Large intestine (tissue), 3 donors: ENCODE measurements at regions not wholly inside any gene's neighbourhood (a gene's known extent, or its start where the extent isn't known, plus 50 kb on each side); places are given as distances from the start of the nearest gene placed in this dataset.
A peak's percentile ranks its signal among the peaks of the same experiment; 100 is the strongest.

ENCODE experiments used
- DNase-seq, 2 donors: peaks; one replicate each; pipeline versions ENCODE4 v3.0.0 to v3.0.0-alpha.2; 2013
- H3K27ac ChIP-seq: one replicate; pipeline ENCODE4 v1.5.1; 2013; ENCODE audit warnings: low read length
- H3K27me3 ChIP-seq: 2 replicates; pipeline ENCODE4 v1.6.1; 2013; ENCODE audit warnings: low read length; ENCODE audit not compliant: control insufficient read depth, insufficient read depth
- H3K36me3 ChIP-seq: 2 replicates; pipeline ENCODE4 v1.6.1; 2013; ENCODE audit warnings: low read length; ENCODE audit not compliant: control insufficient read depth, insufficient read depth
- H3K4me1 ChIP-seq: one replicate; pipeline ENCODE4 v1.6.1; 2013; ENCODE audit warnings: low read length; ENCODE audit not compliant: control insufficient read depth, insufficient read depth
- H3K4me3 ChIP-seq: one replicate; pipeline ENCODE4 v1.5.1; 2013; ENCODE audit warnings: low read length
- H3K9me3 ChIP-seq: one replicate; pipeline ENCODE4 v1.6.1; 2013; ENCODE audit warnings: mild to moderate bottlenecking, low read depth, low read length, moderate library complexity; ENCODE audit not compliant: control insufficient read depth
- WGBS: methylation state at CpG from one replicate; pipeline ENCODE4 v1.1.5; 2013; ENCODE audit warnings: low lambda C conversion rate; ENCODE audit not compliant: insufficient coverage; 5-methylcytosine and 5-hydroxymethylcytosine counted together

DNA sequence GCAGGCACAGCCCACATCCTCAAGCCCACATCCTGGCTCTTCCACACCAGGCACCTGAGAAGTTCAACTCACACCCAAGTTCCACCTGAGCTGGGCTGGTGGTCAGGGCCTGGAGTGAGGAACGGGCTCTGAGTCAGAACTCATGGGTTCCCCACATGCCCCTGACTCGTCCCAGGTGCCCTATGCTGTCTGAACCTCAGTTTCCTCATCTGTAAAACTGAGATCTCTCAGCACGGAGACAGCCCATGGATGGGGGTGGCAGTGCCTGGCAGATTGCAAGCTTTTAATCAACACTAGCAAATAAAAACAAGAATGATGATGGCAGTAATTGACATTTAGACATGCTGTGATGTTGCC lies 307.8 kb downstream of the NDUFA10 start:
- no peaks in the 10 kb centered on the region for H3K27me3 ChIP-seq
- WGBS, result no CpG with 5 or more reads among the region's 3 CpGs
- H3K4me3 ChIP-seq, result no peak overlapping the region
- no peaks in the 10 kb centered on the region for H3K9me3 ChIP-seq
- no peak for DNase-seq
- no peak overlapping the region for H3K27ac ChIP-seq
- no peaks in the 10 kb centered on the region for H3K36me3 ChIP-seq
- no peaks in the 10 kb centered on the region for H3K4me1 ChIP-seq

DNA sequence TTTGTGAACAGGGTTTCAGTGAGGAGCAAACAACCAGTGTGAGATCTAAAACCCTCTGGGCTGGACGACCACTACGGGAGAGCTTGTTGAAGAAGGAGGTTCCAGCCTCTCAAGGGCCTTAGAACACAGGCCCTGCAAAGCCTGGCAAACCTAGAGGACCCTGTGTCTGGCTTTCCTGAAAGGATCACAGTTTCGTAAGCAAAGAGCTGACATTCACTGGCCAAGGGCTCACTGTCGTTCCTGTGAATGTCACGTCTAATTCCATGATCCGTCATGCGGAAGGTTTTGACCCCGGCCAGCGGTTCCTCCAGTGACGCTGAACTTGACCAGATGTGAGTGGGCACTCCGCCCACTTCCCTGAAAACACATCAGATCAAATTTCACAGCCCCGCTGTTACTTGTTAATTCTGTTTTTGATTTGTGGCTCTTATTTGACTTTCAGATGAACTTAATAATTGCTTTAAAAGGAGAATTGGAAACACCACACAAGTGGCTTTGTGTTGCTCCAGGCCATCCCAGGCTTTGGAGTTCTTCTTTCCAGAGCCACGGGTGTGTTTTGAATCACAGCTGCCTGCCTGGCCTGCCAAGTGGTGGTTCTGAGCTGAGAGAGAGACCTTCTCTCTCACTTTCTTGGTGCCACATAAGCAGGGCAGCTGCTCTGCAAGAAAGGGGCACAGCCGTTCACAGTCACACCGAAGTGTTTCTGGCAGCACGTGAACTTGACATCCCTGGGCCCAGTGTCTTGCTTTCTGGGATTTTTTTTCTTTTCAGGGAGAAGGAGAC lies 308.4 kb downstream of the NDUFA10 start:
- peaks cover 5% of the 10 kb centered on the region for H3K9me3 ChIP-seq
- no peaks in the 10 kb centered on the region for H3K36me3 ChIP-seq
- DNase-seq, result peak; percentile 21 to 26
- no CpG with 5 or more reads among the region's 16 CpGs for WGBS
- no peak overlapping the region for H3K4me3 ChIP-seq
- H3K4me1 ChIP-seq, result no peaks in the 10 kb centered on the region
- H3K27me3 ChIP-seq, result no peaks in the 10 kb centered on the region
- no peak overlapping the region for H3K27ac ChIP-seq

DNA sequence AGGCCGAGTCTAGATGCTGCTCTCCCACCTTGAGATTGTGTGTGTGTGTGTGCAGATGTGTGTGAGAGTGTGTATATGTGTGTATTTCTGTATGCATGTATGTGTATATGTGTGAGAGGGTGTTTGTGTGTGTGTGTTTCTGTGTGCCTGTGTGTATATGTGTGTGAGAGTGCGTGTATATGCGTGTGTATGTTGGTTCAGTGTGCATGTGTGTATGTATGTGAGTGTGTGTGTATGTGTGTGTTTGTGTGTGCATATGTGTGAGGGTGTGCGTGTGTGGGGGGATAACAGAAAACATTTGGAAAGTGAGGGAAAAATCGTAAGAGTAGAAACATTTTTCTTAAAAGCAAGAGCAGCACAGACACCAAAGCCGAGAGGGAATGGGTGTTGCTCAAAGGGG lies 309.1 kb downstream of the NDUFA10 start:
- Histone ChIP-seq H3K4me3 (no peak overlapping the region), H3K4me1 (no peaks in the 10 kb centered on the region), H3K27me3 (no peaks in the 10 kb centered on the region), H3K36me3 (no peaks in the 10 kb centered on the region), H3K9me3 (peaks cover 5% of the 10 kb centered on the region), H3K27ac (no peak overlapping the region)
- WGBS, result 86% methylated on average over 5 of the region's 6 CpGs
- no peak for DNase-seq

DNA sequence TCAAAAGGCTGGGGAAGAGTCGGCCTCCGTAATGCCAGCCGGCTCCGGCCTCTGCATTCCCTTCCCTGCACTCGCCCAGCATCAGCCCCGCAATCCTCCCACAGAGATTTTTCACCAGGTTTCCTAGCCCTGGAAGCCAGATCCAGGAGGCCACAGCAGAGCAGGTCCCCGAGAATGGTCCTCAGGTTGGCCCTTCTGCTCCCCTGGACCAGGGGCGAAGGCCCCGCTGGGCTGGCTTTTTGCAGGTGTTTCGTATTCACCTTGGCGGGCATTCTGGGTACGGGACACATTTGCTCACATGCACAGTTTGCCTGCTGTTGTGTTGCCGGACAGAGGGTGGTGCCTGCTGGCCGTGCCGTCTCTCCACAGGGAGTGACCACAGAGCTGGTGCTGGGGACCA lies 309.5 kb downstream of the NDUFA10 start:
- no peak overlapping the region for H3K27ac ChIP-seq
- WGBS, result 100% methylated on average over 1 of the region's 15 CpGs
- no peak overlapping the region for H3K4me3 ChIP-seq

DNA sequence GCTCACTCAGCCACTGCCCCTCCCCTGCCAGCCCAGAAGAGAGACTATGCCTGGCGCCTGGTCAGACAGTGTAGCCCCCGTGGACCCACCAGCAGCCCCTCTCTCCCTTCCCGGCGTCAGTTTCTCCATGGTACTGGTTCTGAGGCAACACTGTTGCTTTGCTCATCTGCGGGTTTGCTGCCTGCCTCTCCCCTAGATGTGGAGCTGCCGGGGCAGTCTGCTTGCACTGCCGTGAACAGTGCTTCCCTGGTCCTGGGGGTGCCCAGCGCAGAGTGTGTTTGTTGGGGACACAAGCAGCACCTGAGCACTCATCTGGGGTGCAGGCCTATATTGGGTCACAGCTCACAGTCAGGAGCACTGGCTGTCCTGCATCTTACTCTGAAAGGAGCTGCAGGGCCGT lies 309.9 kb downstream of the NDUFA10 start:
- no CpG with 5 or more reads among the region's 9 CpGs for WGBS
- Histone ChIP-seq H3K27me3 (no peaks in the 10 kb centered on the region), H3K27ac (no peak overlapping the region), H3K9me3 (peaks cover 5% of the 10 kb centered on the region), H3K36me3 (no peaks in the 10 kb centered on the region), H3K4me1 (no peaks in the 10 kb centered on the region), H3K4me3 (no peak overlapping the region)
- no peak for DNase-seq

More for the DNA sequence above, 309.5 kb downstream of the NDUFA10 start:
- Histone ChIP-seq H3K9me3 (peaks cover 5% of the 10 kb centered on the region), H3K4me1 (no peaks in the 10 kb centered on the region), H3K27me3 (no peaks in the 10 kb centered on the region), H3K36me3 (no peaks in the 10 kb centered on the region)
- no peak for DNase-seq

DNA sequence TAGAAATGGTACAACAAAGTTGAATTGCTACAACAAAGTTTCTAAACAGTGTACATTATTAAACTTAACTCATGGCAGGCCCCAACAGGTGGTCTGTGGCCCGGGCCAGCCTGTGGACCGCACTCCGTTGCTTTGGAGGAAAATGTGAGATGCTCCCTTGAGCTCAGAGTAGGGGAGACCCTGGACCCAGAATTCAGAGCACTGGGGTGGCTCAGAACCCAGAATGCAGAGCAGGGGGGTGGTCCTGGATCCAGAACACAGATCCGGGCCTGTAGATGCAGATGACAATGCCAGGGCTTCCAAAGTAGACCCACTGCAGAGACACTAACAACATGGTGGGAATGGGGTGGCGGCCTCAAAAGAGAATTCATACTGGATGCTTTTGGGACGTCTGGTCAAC lies 311.0 kb downstream of the NDUFA10 start:
- H3K27me3 ChIP-seq, result no peaks in the 10 kb centered on the region
- no peaks in the 10 kb centered on the region for H3K36me3 ChIP-seq
- no peak for DNase-seq
- H3K4me1 ChIP-seq, result no peaks in the 10 kb centered on the region
- H3K9me3 ChIP-seq, result peaks cover 5% of the 10 kb centered on the region
- no peak overlapping the region for H3K4me3 ChIP-seq
- no CpG with 5 or more reads among the region's 6 CpGs for WGBS
- no peak overlapping the region for H3K27ac ChIP-seq

DNA sequence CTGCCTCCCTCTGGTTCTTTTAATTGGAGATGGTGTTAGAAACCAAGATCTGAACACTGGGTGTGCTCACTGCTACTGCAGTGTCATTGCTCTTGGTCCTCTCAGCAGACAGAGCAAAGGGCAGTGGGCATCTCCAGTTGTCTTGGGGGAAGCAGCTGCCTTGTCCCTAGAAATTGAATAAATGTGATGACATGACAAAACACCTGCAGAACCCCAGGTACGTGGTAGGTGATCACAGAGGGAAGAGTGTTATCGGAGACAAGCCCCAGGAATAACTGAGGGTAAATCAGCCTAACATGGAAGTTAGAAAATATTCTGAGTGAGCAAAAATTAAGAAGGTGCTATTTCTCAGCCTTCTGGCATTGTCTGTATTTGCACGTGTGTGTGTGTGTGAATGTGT lies 311.9 kb upstream of the HDAC4 start:
- Histone ChIP-seq H3K36me3 (no peaks in the 10 kb centered on the region), H3K4me1 (no peaks in the 10 kb centered on the region), H3K4me3 (no peak overlapping the region), H3K27me3 (no peaks in the 10 kb centered on the region), H3K9me3 (peaks cover 5% of the 10 kb centered on the region), H3K27ac (no peak overlapping the region)
- 94% methylated on average over 2 of the region's 3 CpGs for WGBS
- no peak for DNase-seq

DNA sequence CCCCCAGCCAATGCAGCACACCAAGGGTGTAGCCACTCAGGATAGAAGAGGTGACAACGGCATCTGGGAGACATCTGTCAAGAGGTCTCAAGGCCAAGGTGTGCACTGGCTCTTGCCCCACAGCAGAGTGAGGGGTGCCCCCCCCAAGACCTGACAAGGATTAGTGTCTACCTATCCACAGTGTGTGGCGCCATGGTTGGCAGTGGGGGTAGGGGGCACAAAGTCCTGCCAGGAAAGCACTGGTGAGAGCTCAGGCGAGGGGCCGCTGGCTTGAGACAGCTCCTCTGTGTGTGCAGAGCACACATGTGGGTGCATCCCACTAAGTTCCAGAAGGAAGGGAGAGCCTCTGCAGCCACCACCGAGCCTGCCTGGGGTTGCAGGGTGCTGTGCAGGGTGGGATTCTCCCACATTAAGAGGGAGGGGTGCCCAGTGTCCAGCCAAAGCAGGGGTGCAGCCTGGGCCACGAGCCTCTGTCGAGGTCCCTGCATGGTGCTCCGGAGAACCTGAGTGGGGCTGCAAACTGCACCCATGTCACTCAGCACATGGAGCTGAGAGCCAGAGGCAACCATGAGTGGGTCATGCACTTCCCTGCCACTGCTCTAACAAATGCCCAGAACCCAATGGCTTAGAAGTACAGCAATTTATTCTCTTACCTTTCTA lies 311.2 kb upstream of the HDAC4 start:
- Histone ChIP-seq H3K9me3 (peaks cover 8% of the 10 kb centered on the region), H3K36me3 (no peaks in the 10 kb centered on the region), H3K4me3 (no peak overlapping the region), H3K4me1 (no peaks in the 10 kb centered on the region), H3K27ac (no peak overlapping the region), H3K27me3 (no peaks in the 10 kb centered on the region)
- WGBS, result no CpG with 5 or more reads among the region's 8 CpGs
- DNase-seq, result no peak

DNA sequence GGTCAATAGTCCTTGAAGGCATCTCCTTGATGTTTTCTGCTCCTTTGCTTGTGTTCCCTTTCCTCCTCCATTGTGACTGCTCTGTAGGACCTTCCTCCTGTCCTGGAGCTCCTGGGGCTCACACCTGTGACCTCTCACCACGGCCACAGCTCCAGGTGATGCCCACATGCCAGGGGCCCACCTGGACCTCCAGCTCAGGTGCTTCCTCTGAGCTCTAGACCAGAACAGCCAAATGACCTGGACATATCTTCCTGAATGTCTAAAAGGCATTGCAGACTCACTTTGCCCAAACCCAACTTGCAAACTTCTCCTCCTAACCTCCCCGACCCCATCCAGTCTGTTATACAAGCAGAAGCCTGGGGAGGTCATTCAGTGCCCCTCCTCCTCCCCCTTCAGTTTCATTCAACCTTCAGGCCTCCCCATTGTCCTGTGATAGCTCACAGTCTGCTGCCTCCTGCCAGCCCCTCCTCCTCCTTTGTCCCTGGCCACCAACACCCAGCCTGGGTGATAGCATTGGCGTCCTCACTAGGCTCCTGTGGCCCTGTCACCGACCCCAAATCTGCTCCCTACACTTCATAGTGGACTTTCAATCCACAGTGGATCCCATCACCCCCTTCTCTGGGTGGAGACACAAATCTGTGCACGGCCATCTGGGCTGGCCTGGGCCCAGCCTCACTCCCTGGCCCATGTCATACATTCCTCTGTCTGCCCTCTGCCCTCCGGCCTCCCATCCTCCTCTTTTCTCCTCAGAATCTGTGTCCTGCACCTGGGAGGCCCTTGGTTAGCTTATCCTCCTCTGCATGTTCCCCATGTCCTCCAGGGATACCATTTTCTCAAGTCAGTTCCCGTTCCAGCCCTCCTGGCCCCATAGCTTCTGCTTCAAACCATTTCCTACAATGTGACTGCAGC lies 310.4 kb upstream of the HDAC4 start:
- no peaks in the 10 kb centered on the region for H3K36me3 ChIP-seq
- DNase-seq, result no peak
- H3K4me3 ChIP-seq, result no peak overlapping the region
- no peaks in the 10 kb centered on the region for H3K27me3 ChIP-seq
- H3K9me3 ChIP-seq, result peaks cover 8% of the 10 kb centered on the region
- H3K4me1 ChIP-seq, result no peaks in the 10 kb centered on the region
- no peak overlapping the region for H3K27ac ChIP-seq
- WGBS, result no CpG with 5 or more reads among the region's 7 CpGs

DNA sequence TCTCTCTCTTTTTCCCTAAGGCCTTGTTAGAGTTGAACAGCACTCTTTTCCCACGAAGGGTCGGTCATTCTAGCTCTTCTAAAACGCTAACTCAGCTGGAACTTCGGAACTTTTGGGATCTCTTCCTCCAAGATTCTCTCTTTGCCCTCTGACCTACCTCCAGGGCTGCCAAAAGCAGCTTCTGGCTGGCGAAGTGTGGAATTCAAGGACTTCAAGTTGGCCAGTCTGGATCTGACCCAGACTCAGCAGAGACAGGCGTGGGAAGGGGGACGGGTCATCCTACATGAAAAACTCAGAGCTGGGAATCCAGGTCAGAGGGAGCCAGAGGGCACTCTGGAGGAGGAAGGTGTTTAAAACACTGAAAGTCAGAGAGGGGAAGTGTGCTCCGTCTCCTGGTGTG lies 305.5 kb upstream of the HDAC4 start:
- no peak for DNase-seq
- Histone ChIP-seq H3K36me3 (no peaks in the 10 kb centered on the region), H3K27ac (no peak overlapping the region), H3K9me3 (peaks cover 3% of the 10 kb centered on the region), H3K27me3 (no peaks in the 10 kb centered on the region), H3K4me3 (no peak overlapping the region), H3K4me1 (no peaks in the 10 kb centered on the region)
- 74% methylated on average over 4 of the region's 8 CpGs for WGBS
